GM13977 (cell line): ENCODE measurements at regions not wholly inside any gene's neighbourhood (a gene's known extent, or its start where the extent isn't known, plus 50 kb on each side); places are given as distances from the start of the nearest gene placed in this dataset.

Experiments used
- DNase-seq: peaks from one replicate; pipeline ENCODE4 v3.0.0; 2012; ENCODE audit warnings: low spot score
- in situ Hi-C: fragments of 300-500 bp; cut with MboI; formaldehyde crosslinking; loops from one replicate; pipeline ENCODE4 v1.12.0; 2022; ENCODE audit warnings: low sequenced_read_pairs, low pct_unique_long_range_greater_than_20kb, mixed read lengths, inconsistent platforms; ENCODE audit not compliant: unreplicated experiment
- TF ChIP-seq, protein P1 (sequence below): IDR thresholded peaks from 2 replicates; pipeline ENCODE4 v1.5.1; 2012; ENCODE audit warnings: mild to moderate bottlenecking, control low read depth; ENCODE audit not compliant: insufficient read depth; ENCODE audit errors: extremely low read depth, missing control alignments

DNA sequence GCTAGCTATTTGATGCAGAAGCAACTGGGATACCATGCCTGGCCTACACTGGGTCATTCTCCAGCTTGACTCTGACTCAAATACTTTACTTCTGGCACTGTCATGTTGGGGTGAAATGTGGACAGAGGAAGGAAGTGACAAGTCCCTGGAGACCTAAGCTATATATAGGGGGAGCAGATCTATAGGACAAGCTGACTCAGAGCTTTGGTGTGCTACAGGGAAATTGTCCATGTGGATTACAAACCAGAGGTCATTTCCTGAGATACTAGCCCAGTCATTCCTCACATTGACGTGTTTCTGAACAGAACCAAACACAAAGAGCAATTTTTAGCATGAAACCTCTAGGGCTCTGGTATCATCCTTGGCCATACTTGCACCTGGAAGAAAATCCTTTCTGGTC lies 531.6 kb upstream of the CLINT1 start:
- TF ChIP-seq, protein P1, sequence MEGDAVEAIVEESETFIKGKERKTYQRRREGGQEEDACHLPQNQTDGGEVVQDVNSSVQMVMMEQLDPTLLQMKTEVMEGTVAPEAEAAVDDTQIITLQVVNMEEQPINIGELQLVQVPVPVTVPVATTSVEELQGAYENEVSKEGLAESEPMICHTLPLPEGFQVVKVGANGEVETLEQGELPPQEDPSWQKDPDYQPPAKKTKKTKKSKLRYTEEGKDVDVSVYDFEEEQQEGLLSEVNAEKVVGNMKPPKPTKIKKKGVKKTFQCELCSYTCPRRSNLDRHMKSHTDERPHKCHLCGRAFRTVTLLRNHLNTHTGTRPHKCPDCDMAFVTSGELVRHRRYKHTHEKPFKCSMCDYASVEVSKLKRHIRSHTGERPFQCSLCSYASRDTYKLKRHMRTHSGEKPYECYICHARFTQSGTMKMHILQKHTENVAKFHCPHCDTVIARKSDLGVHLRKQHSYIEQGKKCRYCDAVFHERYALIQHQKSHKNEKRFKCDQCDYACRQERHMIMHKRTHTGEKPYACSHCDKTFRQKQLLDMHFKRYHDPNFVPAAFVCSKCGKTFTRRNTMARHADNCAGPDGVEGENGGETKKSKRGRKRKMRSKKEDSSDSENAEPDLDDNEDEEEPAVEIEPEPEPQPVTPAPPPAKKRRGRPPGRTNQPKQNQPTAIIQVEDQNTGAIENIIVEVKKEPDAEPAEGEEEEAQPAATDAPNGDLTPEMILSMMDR = no peak
- no peak for DNase-seq
- in situ Hi-C loops = no loop called here

DNA sequence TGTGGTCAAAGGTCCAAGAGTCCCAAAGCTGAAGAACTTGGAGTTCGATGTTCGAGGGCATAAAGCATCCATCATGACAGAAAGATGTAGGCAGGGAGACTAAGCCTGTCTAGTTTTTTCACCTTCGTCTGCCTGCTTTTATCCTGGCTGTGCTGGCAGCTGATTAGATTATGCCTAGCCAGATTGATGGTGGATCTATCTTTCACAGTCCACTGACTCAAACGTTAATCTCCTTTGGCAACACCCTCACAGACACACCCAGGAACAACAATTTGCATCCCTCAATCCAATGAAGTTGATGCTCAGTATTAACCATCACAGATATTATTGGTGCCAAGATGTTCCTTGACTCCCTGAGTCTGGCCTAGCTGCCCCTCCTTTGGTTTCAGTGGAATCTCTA lies 530.8 kb upstream of the CLINT1 start:
- in situ Hi-C loops = no loop called here
- TF ChIP-seq, protein P1 = no peak
- DNase-seq = no peak

DNA sequence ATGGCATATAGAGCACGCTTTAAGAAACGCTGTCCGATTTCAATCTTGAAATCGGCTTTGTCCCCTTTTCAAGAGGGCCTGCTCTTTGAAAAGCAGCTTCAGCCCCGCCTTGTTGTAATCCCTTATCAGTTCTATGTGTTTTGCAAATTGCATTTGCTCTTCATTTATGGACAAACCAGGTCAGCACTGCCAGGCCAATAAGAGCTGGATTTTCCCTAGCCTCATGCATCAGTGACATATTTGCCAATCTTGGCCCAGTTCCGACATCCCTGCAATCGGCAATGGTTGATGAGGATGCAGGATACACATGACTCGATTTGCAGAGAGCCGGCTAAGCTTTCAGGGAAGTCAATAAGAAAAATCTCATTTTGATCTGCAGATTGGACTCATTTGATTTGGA lies 529.1 kb upstream of the CLINT1 start:
- in situ Hi-C loops = no loop called here
- TF ChIP-seq, protein P1 = no peak
- DNase-seq = no peak

DNA sequence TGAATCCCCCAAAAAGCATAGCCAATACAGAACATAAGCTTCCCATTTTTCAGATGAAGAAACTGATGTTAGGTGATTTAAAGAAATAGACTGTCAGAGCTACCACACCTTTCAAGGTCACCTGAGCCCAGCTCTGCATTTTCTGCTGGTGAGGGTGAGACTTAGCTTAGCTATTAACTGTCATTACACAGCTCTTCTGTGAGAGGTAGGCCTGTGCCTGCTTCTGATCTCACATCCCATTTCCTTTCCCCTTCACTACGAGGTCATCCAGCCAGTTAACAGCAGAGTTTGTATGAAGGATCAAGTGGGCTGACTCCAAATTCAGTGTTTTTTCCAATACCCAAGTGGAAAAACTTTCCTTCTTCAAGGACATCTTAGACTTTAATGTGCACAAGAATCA lies 528.6 kb upstream of the CLINT1 start:
- TF ChIP-seq, protein P1 = no peak
- no peak for DNase-seq
- in situ Hi-C loops = no loop called here

DNA sequence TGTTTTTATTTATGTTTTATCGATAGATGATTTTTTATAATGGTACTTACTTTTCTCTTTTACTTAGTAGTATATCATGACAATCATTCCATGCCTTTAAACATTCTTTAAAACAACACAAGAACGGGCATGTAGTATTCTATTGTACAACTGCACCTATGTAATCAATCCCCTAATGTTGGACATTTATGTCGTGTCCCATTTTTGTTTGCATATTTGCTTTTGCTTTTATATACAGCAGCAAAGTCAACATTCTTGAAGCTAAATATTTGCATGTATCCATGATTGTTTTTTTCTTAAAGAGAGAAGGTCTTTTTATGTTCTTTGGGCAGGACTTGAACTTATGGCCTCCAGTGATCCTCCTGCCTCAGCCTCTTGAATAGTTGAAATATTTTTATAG lies 527.0 kb upstream of the CLINT1 start:
- TF ChIP-seq, protein P1 = no peak
- in situ Hi-C loops = no loop called here

DNA sequence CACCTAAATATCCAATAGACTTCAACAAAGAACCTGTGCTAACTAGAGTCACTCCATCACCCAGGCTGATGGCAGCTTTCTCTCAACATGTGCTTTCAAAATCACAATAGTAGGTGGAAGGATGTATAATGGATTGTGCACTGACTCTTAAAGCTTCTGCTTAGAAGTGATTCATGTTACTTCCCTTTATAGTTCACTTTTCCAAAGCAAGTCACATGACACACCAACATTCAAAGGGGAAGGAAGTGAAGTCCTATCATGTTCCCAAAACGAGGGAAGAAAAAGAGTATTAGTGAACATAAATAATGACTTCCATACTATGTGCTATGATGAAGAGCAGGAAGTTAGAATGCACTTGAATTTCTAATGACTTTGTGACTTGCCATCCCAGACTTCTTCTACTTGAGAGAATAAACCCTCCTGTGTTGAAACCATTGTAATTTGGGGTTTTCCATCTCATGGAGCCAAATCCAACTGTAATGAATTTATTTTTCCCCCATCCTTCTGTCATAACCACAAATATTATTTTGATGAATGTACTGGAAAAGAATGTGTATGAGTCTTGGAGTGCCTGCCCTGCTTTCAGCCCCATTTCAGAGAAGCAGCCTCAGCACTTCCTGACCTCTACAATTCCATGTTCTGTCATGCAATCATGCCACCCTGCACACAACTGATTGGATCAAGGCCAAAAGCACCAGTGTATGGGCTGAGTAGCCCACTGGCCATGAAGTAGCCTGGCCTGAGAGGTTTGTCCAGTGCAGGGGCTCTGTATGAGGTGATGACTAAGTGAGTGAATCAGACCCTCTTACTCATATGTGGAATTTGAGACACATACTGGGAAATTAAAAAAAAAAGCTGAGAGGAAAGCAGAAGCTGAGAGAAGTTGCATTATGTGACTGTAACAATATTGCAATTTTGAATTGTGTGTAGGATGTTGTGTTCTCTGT lies 525.9 kb upstream of the CLINT1 start:
- no peak for DNase-seq
- TF ChIP-seq, protein P1 = no peak

More for the DNA sequence above, 527.0 kb upstream of the CLINT1 start:
- no peak for DNase-seq

More for the DNA sequence above, 525.9 kb upstream of the CLINT1 start:
- in situ Hi-C loops = no loop called here
